ENCODE measurements at regions not wholly inside any gene's neighbourhood (a gene's known extent, or its start where the extent isn't known, plus 50 kb on each side); places are given as distances from the start of the nearest gene placed in this dataset.

DNA sequence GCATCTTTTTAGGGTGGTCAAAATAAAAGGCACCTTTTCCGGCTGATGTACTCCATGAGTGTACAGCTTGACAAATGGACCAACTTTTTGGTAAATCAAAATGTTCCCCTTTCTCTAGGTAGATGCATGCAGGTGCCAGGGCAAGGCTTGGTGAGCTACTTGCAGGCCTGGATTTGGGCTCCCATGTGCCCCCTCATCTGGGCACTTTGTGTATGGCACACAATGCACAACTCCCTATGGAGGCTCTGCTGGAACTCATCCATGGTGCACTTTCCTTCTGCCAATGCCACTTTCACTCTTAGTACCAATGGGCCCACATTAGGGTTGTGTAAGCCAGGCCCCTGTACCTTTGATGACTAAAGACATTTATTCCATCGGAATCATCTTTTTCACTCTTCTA lies 300.8 kb downstream of the SDHAF3 start:
- Histone ChIP-seq H2AK5ac (ENCODE audit: low read depth, low read length) (no peak overlapping the region), H3K4me3 (ENCODE audit: extremely low read depth in 1 of 4, insufficient read depth in 2 of 4, low read depth in 3 of 4, low read length in 4 of 4) (no peak overlapping the region), H3K9me3 (ENCODE audit: insufficient read depth in 2 of 2, low read depth in 1 of 2, low read length in 1 of 2) (no peaks in the 10 kb centered on the region), H4K8ac (ENCODE audit: extremely low read depth, insufficient read depth, low read length) (no peak overlapping the region), H3K56ac (replicated peaks; ENCODE audit: insufficient read length, low read depth, low read length) (no peak overlapping the region), H2AFZ (ENCODE audit: low read length) (no peak overlapping the region), H3K27me3 (replicated peaks in 1 of 4; ENCODE audit: control insufficient read depth in 3 of 4, extremely low read depth in 1 of 4, insufficient read depth in 3 of 4, low read length in 3 of 4) (no peaks in the 10 kb centered on the region), H3K18ac (ENCODE audit: extremely low read depth, low read length) (no peak overlapping the region), H2BK12ac (ENCODE audit: low read depth, low read length) (no peak overlapping the region), H2BK5ac (ENCODE audit: low read depth, low read length) (no peak overlapping the region), H3K36me3 (ENCODE audit: control insufficient read depth in 2 of 4, insufficient read depth in 4 of 4, low read length in 3 of 4) (no peaks in the 10 kb centered on the region), H3K79me1 (ENCODE audit: low read depth, low read length) (no peaks in the 10 kb centered on the region), H4K5ac (ENCODE audit: insufficient read length, low read depth, low read length) (no peak overlapping the region), H2BK20ac (ENCODE audit: low read length) (no peak overlapping the region), H3K23ac (ENCODE audit: insufficient read length) (no peak overlapping the region), H3K27ac (ENCODE audit: low read depth, low read length) (no peak overlapping the region), H3K4ac (replicated peaks; ENCODE audit: insufficient read length, low read depth, low read length) (no peak overlapping the region), H3K79me2 (ENCODE audit: control insufficient read depth in 1 of 2, insufficient read depth in 2 of 2, low read length in 2 of 2) (no peaks in the 10 kb centered on the region), H4K20me1 (replicated peaks in 1 of 2; ENCODE audit: control insufficient read depth in 1 of 2, insufficient read depth in 2 of 2, low read length in 2 of 2) (no peaks in the 10 kb centered on the region), H3K23me2 (ENCODE audit: low read depth, low read length) (no peaks in the 10 kb centered on the region; the same call in 1 of the 2 replicates), H3K4me1 (replicated peaks in 1 of 4; ENCODE audit: control insufficient read depth in 3 of 4, insufficient read depth in 4 of 4, low read length in 3 of 4) (no peaks in the 10 kb centered on the region), H3K14ac (ENCODE audit: insufficient read length) (no peak overlapping the region), H2BK120ac (replicated peaks; ENCODE audit: low read depth, low read length) (no peak overlapping the region), H3K4me2 (ENCODE audit: insufficient read depth in 1 of 2, low read depth in 2 of 2, low read length in 2 of 2) (no peak overlapping the region), H4K91ac (replicated peaks; ENCODE audit: insufficient read length, low read length) (no peak overlapping the region), H3K9ac (replicated peaks in 1 of 4; ENCODE audit: extremely low read depth in 1 of 4, low read depth in 3 of 4, low read length in 3 of 4) (no peak overlapping the region), H2BK15ac (ENCODE audit: low read length) (no peak overlapping the region)
- WGBS, 2 experiments (ENCODE audit: extremely low coverage in 1 of 2, insufficient coverage in 1 of 2, insufficient read length in 1 of 2, insufficient replicate concordance in 2 of 2, low coverage in 1 of 2, low lambda C conversion rate in 2 of 2, missing lambda C conversion rate in 1 of 2) = 86% methylated on average over 2 of the region's 2 CpGs; no CpG with 5 or more reads in 1 of the 2 experiments
- TF ChIP-seq, protein P1, sequence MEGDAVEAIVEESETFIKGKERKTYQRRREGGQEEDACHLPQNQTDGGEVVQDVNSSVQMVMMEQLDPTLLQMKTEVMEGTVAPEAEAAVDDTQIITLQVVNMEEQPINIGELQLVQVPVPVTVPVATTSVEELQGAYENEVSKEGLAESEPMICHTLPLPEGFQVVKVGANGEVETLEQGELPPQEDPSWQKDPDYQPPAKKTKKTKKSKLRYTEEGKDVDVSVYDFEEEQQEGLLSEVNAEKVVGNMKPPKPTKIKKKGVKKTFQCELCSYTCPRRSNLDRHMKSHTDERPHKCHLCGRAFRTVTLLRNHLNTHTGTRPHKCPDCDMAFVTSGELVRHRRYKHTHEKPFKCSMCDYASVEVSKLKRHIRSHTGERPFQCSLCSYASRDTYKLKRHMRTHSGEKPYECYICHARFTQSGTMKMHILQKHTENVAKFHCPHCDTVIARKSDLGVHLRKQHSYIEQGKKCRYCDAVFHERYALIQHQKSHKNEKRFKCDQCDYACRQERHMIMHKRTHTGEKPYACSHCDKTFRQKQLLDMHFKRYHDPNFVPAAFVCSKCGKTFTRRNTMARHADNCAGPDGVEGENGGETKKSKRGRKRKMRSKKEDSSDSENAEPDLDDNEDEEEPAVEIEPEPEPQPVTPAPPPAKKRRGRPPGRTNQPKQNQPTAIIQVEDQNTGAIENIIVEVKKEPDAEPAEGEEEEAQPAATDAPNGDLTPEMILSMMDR (IDR thresholded peaks at IDR 0.05; ENCODE audit: control extremely low read depth in 1 of 3, insufficient read depth in 1 of 3, low read depth in 1 of 3, low read length in 3 of 3) = peak; percentile 40 to 63 (median 41)
- TF ChIP-seq CBX8 (IDR thresholded peaks at IDR 0.05; ENCODE audit: borderline replicate concordance, low read depth, low read length) = no peak
- peak; percentile 48 to 59 for TF ChIP-seq RAD21 (IDR thresholded peaks at IDR 0.05 in 1 of 2, conservative IDR thresholded peaks at IDR 0.05 in 1 of 2; ENCODE audit: low read depth in 2 of 2, low read length in 2 of 2)
- no peak for TF ChIP-seq POLR2AphosphoS5 (IDR thresholded peaks at IDR 0.05; ENCODE audit: low read depth, low read length)
- DNase-seq (ENCODE audit: low read depth in 1 of 2, low spot score in 2 of 2) (peak in 1 of 2 experiments; percentile 51), FAIRE-seq (no peak)
- ChIA-PET POLR2A (ENCODE audit: partially characterized antibody) (no interaction called here), CTCF (ENCODE audit: partially characterized antibody) (interaction anchor here (0.6 to 5.4 kb wide), 13 partner anchors 11 to 429 kb away, joined by 3 to 26 read pairs (median 3); no protein-coding TSS in a partner anchor)
